Stimulated activated memory B cell treated with anti-CD40 and anti-IgM and Interleukin-4, amounts not matched to agents 10 μg/mL and 1 μg/mL and 100 μg/mL, for 72 hours (primary cell): ENCODE measurements at regions not wholly inside any gene's neighbourhood (a gene's known extent, or its start where the extent isn't known, plus 50 kb on each side); places are given as distances from the start of the nearest gene placed in this dataset.

Experiments
- ATAC-seq: fragments of 150-1000 bp; cut with Tn5 transposase; 2 replicates; pipeline ENCODE4 v1.10.0; 2021
- H3K27ac Mint-ChIP-seq: one replicate; pipeline ENCODE4 v1.8.0; 2022; ENCODE audit warnings: mild to moderate bottlenecking, mixed read lengths
- H3K27me3 Mint-ChIP-seq: one replicate; pipeline ENCODE4 v1.8.0; 2022; ENCODE audit warnings: mixed read lengths
- H3K36me3 Mint-ChIP-seq: one replicate; pipeline ENCODE4 v1.8.0; 2022; ENCODE audit warnings: mixed read lengths
- H3K4me1 Mint-ChIP-seq: one replicate; pipeline ENCODE4 v1.8.0; 2022; ENCODE audit warnings: mixed read lengths
- H3K4me3 Mint-ChIP-seq: one replicate; pipeline ENCODE4 v1.8.0; 2022; ENCODE audit warnings: mild to moderate bottlenecking, moderate library complexity, mixed read lengths
- H3K9me3 Mint-ChIP-seq: one replicate; pipeline ENCODE4 v1.8.0; 2022; ENCODE audit warnings: mixed read lengths

- peaks cover 51% of the 10 kb centered on the region for H3K4me1 Mint-ChIP-seq
- H3K4me3 Mint-ChIP-seq: no peak overlapping the region
- H3K9me3 Mint-ChIP-seq: peaks cover 3% of the 10 kb centered on the region
- no peak for ATAC-seq
- peaks cover 14% of the 10 kb centered on the region for H3K36me3 Mint-ChIP-seq
- H3K27ac Mint-ChIP-seq: no peak overlapping the region
- H3K27me3 Mint-ChIP-seq: no peaks in the 10 kb centered on the region
Measured at GRCh38 chr19:46911456-46911855, 50.7 kb downstream of the ARHGAP35 start.

- Mint-ChIP-seq H3K27ac (peak overlapping the region; percentile 21), H3K4me3 (no peak overlapping the region), H3K36me3 (peaks cover 18% of the 10 kb centered on the region), H3K27me3 (no peaks in the 10 kb centered on the region), H3K4me1 (peaks cover 65% of the 10 kb centered on the region), H3K9me3 (peaks cover 3% of the 10 kb centered on the region)
- ATAC-seq: no peak
Measured at GRCh38 chr19:46913198-46913851, 52.5 kb downstream of the ARHGAP35 start.

GRCh38 chr19:46913852-46914430 lies 53.1 kb downstream of the ARHGAP35 start:
- peaks cover 59% of the 10 kb centered on the region for H3K4me1 Mint-ChIP-seq
- H3K36me3 Mint-ChIP-seq: peaks cover 24% of the 10 kb centered on the region
- no peaks in the 10 kb centered on the region for H3K27me3 Mint-ChIP-seq
- H3K9me3 Mint-ChIP-seq: peaks cover 3% of the 10 kb centered on the region
- no peak for ATAC-seq
- peak overlapping the region; percentile 21 for H3K27ac Mint-ChIP-seq
- no peak overlapping the region for H3K4me3 Mint-ChIP-seq

- peaks cover 53% of the 10 kb centered on the region for H3K4me1 Mint-ChIP-seq
- ATAC-seq: no peak
- H3K9me3 Mint-ChIP-seq: peaks cover 3% of the 10 kb centered on the region
- peaks cover 28% of the 10 kb centered on the region for H3K36me3 Mint-ChIP-seq
- H3K27ac Mint-ChIP-seq: no peak overlapping the region
- H3K27me3 Mint-ChIP-seq: no peaks in the 10 kb centered on the region
- H3K4me3 Mint-ChIP-seq: no peak overlapping the region
Measured at GRCh38 chr19:46915386-46915785, 54.6 kb downstream of the ARHGAP35 start.

GRCh38 chr19:46917002-46917401 lies 56.2 kb downstream of the ARHGAP35 start:
- Mint-ChIP-seq H3K4me1 (peaks cover 46% of the 10 kb centered on the region), H3K9me3 (no peaks in the 10 kb centered on the region), H3K27ac (no peak overlapping the region), H3K36me3 (peaks cover 30% of the 10 kb centered on the region), H3K4me3 (no peak overlapping the region), H3K27me3 (no peaks in the 10 kb centered on the region)
- ATAC-seq: no peak

GRCh38 chr19:46919324-46919723 lies 58.5 kb downstream of the ARHGAP35 start:
- no peaks in the 10 kb centered on the region for H3K27me3 Mint-ChIP-seq
- H3K9me3 Mint-ChIP-seq: no peaks in the 10 kb centered on the region
- H3K27ac Mint-ChIP-seq: no peak overlapping the region
- peaks cover 36% of the 10 kb centered on the region for H3K4me1 Mint-ChIP-seq
- H3K4me3 Mint-ChIP-seq: no peak overlapping the region
- ATAC-seq: no peak
- H3K36me3 Mint-ChIP-seq: peaks cover 39% of the 10 kb centered on the region

GRCh38 chr19:46920362-46920761 lies 59.6 kb downstream of the ARHGAP35 start:
- Mint-ChIP-seq H3K4me3 (no peak overlapping the region), H3K36me3 (peaks cover 39% of the 10 kb centered on the region), H3K9me3 (no peaks in the 10 kb centered on the region), H3K27me3 (no peaks in the 10 kb centered on the region), H3K27ac (no peak overlapping the region), H3K4me1 (peaks cover 42% of the 10 kb centered on the region)
- ATAC-seq: no peak

- H3K36me3 Mint-ChIP-seq: peaks cover 39% of the 10 kb centered on the region
- H3K4me1 Mint-ChIP-seq: peaks cover 43% of the 10 kb centered on the region
- H3K27me3 Mint-ChIP-seq: no peaks in the 10 kb centered on the region
- H3K9me3 Mint-ChIP-seq: no peaks in the 10 kb centered on the region
- ATAC-seq: no peak
- H3K4me3 Mint-ChIP-seq: no peak overlapping the region
- no peak overlapping the region for H3K27ac Mint-ChIP-seq
Measured at GRCh38 chr19:46921071-46921470, 60.3 kb downstream of the ARHGAP35 start.

GRCh38 chr19:46922465-46922864 lies 61.7 kb downstream of the ARHGAP35 start:
- Mint-ChIP-seq H3K36me3 (peaks cover 39% of the 10 kb centered on the region), H3K4me1 (peaks cover 39% of the 10 kb centered on the region), H3K27ac (no peak overlapping the region), H3K27me3 (no peaks in the 10 kb centered on the region), H3K4me3 (no peak overlapping the region), H3K9me3 (no peaks in the 10 kb centered on the region)
- ATAC-seq: no peak

GRCh38 chr19:46924874-46925547 lies 64.2 kb downstream of the ARHGAP35 start:
- H3K27ac Mint-ChIP-seq: peak overlapping the region; percentile 14
- peaks cover 23% of the 10 kb centered on the region for H3K36me3 Mint-ChIP-seq
- H3K27me3 Mint-ChIP-seq: no peaks in the 10 kb centered on the region
- peaks cover 31% of the 10 kb centered on the region for H3K4me1 Mint-ChIP-seq
- H3K4me3 Mint-ChIP-seq: no peak overlapping the region
- no peaks in the 10 kb centered on the region for H3K9me3 Mint-ChIP-seq
- ATAC-seq: peak; percentile 67

- Mint-ChIP-seq H3K9me3 (no peaks in the 10 kb centered on the region), H3K36me3 (peaks cover 18% of the 10 kb centered on the region), H3K4me1 (peaks cover 32% of the 10 kb centered on the region), H3K27me3 (no peaks in the 10 kb centered on the region), H3K27ac (peak overlapping the region; percentile 14), H3K4me3 (no peak overlapping the region)
- ATAC-seq: no peak
Measured at GRCh38 chr19:46925548-46925950, 64.8 kb downstream of the ARHGAP35 start.

GRCh38 chr19:46926170-46927071 lies 65.6 kb downstream of the ARHGAP35 start:
- H3K36me3 Mint-ChIP-seq: peaks cover 12% of the 10 kb centered on the region
- peaks cover 40% of the 10 kb centered on the region for H3K4me1 Mint-ChIP-seq
- no peaks in the 10 kb centered on the region for H3K9me3 Mint-ChIP-seq
- H3K27ac Mint-ChIP-seq: no peak overlapping the region
- H3K4me3 Mint-ChIP-seq: no peak overlapping the region
- H3K27me3 Mint-ChIP-seq: no peaks in the 10 kb centered on the region
- no peak for ATAC-seq

GRCh38 chr19:46927106-46927505 lies 66.3 kb downstream of the ARHGAP35 start:
- H3K4me3 Mint-ChIP-seq: no peak overlapping the region
- peaks cover 42% of the 10 kb centered on the region for H3K4me1 Mint-ChIP-seq
- peaks cover 8% of the 10 kb centered on the region for H3K36me3 Mint-ChIP-seq
- H3K27ac Mint-ChIP-seq: peak overlapping the region; percentile 23
- H3K27me3 Mint-ChIP-seq: no peaks in the 10 kb centered on the region
- ATAC-seq: no peak
- no peaks in the 10 kb centered on the region for H3K9me3 Mint-ChIP-seq

GRCh38 chr19:46927893-46928292 lies 67.1 kb downstream of the ARHGAP35 start:
- H3K4me3 Mint-ChIP-seq: no peak overlapping the region
- H3K27me3 Mint-ChIP-seq: no peaks in the 10 kb centered on the region
- H3K36me3 Mint-ChIP-seq: peaks cover under 1% of the 10 kb centered on the region
- H3K4me1 Mint-ChIP-seq: peaks cover 42% of the 10 kb centered on the region
- H3K27ac Mint-ChIP-seq: peak overlapping the region; percentile 23
- no peak for ATAC-seq
- no peaks in the 10 kb centered on the region for H3K9me3 Mint-ChIP-seq

GRCh38 chr19:46928951-46929350 lies 68.2 kb downstream of the ARHGAP35 start:
- Mint-ChIP-seq H3K27ac (no peak overlapping the region), H3K9me3 (no peaks in the 10 kb centered on the region)

More at GRCh38 chr19:46928951-46929350, 68.2 kb downstream of the ARHGAP35 start:
- no peak overlapping the region for H3K4me3 Mint-ChIP-seq
- ATAC-seq: no peak
- no peaks in the 10 kb centered on the region for H3K36me3 Mint-ChIP-seq
- H3K4me1 Mint-ChIP-seq: peaks cover 46% of the 10 kb centered on the region
- no peaks in the 10 kb centered on the region for H3K27me3 Mint-ChIP-seq
